Osteocyte (in vitro differentiated cells): ENCODE measurements at regions not wholly inside any gene's neighbourhood (a gene's known extent, or its start where the extent isn't known, plus 50 kb on each side); places are given as distances from the start of the nearest gene placed in this dataset.

Experiments
- DNase-seq: peaks from one replicate; pipeline ENCODE4 v3.0.0; 2021; ENCODE audit warnings: mixed read lengths; ENCODE audit not compliant: unreplicated experiment; ENCODE audit errors: extremely low spot score
- H3K27ac Mint-ChIP-seq: one replicate; pipeline ENCODE4 v1.8.0; 2021; ENCODE audit warnings: mild to moderate bottlenecking, mixed read lengths; ENCODE audit not compliant: unreplicated experiment
- H3K27me3 Mint-ChIP-seq: one replicate; pipeline ENCODE4 v1.8.0; 2021; ENCODE audit warnings: mixed read lengths; ENCODE audit not compliant: unreplicated experiment
- H3K36me3 Mint-ChIP-seq: one replicate; pipeline ENCODE4 v1.8.0; 2021; ENCODE audit warnings: mixed read lengths; ENCODE audit not compliant: unreplicated experiment
- H3K4me1 Mint-ChIP-seq: one replicate; pipeline ENCODE4 v1.8.0; 2021; ENCODE audit warnings: mixed read lengths; ENCODE audit not compliant: unreplicated experiment
- H3K4me3 Mint-ChIP-seq: one replicate; pipeline ENCODE4 v1.8.0; 2021; ENCODE audit warnings: mild to moderate bottlenecking, moderate library complexity, mixed read lengths; ENCODE audit not compliant: unreplicated experiment
- H3K9me3 Mint-ChIP-seq: one replicate; pipeline ENCODE4 v1.8.0; 2021; ENCODE audit warnings: mixed read lengths; ENCODE audit not compliant: unreplicated experiment
- CTCF ChIP-seq: fragments of 200-600 bp; sonication (generic); IDR thresholded peaks from 2 replicates; pipeline ENCODE4 v1.5.0; 2021; ENCODE audit warnings: antibody characterized with exemption, mild to moderate bottlenecking, moderate library complexity

- Mint-ChIP-seq H3K27ac (no peak overlapping the region), H3K4me1 (no peaks in the 10 kb centered on the region), H3K36me3 (no peaks in the 10 kb centered on the region), H3K9me3 (no peaks in the 10 kb centered on the region), H3K4me3 (no peak overlapping the region), H3K27me3 (peaks cover 37% of the 10 kb centered on the region)
- TF ChIP-seq CTCF: no peak
- DNase-seq: no peak
Observed at GRCh38 chr1:42004860-42005259, 86.1 kb upstream of the HIVEP3 start.

- Mint-ChIP-seq H3K27ac (no peak overlapping the region), H3K36me3 (no peaks in the 10 kb centered on the region), H3K4me3 (no peak overlapping the region), H3K27me3 (peaks cover 32% of the 10 kb centered on the region), H3K4me1 (no peaks in the 10 kb centered on the region), H3K9me3 (no peaks in the 10 kb centered on the region)
- no peak for DNase-seq
- TF ChIP-seq CTCF: no peak
Observed at GRCh38 chr1:42004322-42004721, 85.6 kb upstream of the HIVEP3 start.

GRCh38 chr1:42003433-42003832 lies 84.7 kb upstream of the HIVEP3 start:
- no peak overlapping the region for H3K4me3 Mint-ChIP-seq
- TF ChIP-seq CTCF: no peak

GRCh38 chr1:42002220-42002619 lies 83.5 kb upstream of the HIVEP3 start:
- H3K4me1 Mint-ChIP-seq: no peaks in the 10 kb centered on the region
- no peak for TF ChIP-seq CTCF
- no peaks in the 10 kb centered on the region for H3K9me3 Mint-ChIP-seq
- DNase-seq: no peak
- no peak overlapping the region for H3K4me3 Mint-ChIP-seq
- no peaks in the 10 kb centered on the region for H3K36me3 Mint-ChIP-seq
- peaks cover 22% of the 10 kb centered on the region for H3K27me3 Mint-ChIP-seq
- H3K27ac Mint-ChIP-seq: no peak overlapping the region

More at GRCh38 chr1:42003433-42003832, 84.7 kb upstream of the HIVEP3 start:
- H3K27ac Mint-ChIP-seq: no peak overlapping the region
- no peaks in the 10 kb centered on the region for H3K4me1 Mint-ChIP-seq
- peaks cover 25% of the 10 kb centered on the region for H3K27me3 Mint-ChIP-seq
- no peaks in the 10 kb centered on the region for H3K36me3 Mint-ChIP-seq
- no peaks in the 10 kb centered on the region for H3K9me3 Mint-ChIP-seq
- no peak for DNase-seq

- Mint-ChIP-seq H3K36me3 (no peaks in the 10 kb centered on the region), H3K4me1 (no peaks in the 10 kb centered on the region), H3K27ac (no peak overlapping the region), H3K9me3 (no peaks in the 10 kb centered on the region), H3K4me3 (no peak overlapping the region), H3K27me3 (peaks cover 26% of the 10 kb centered on the region)
- TF ChIP-seq CTCF: no peak
- DNase-seq: no peak
Observed at GRCh38 chr1:42000766-42001165, 82.0 kb upstream of the HIVEP3 start.
